ENCODE measurements at regions not wholly inside any gene's neighbourhood (a gene's known extent, or its start where the extent isn't known, plus 50 kb on each side); places are given as distances from the start of the nearest gene placed in this dataset.
A peak's percentile ranks its signal among the peaks of the same experiment; 100 is the strongest.

DNA sequence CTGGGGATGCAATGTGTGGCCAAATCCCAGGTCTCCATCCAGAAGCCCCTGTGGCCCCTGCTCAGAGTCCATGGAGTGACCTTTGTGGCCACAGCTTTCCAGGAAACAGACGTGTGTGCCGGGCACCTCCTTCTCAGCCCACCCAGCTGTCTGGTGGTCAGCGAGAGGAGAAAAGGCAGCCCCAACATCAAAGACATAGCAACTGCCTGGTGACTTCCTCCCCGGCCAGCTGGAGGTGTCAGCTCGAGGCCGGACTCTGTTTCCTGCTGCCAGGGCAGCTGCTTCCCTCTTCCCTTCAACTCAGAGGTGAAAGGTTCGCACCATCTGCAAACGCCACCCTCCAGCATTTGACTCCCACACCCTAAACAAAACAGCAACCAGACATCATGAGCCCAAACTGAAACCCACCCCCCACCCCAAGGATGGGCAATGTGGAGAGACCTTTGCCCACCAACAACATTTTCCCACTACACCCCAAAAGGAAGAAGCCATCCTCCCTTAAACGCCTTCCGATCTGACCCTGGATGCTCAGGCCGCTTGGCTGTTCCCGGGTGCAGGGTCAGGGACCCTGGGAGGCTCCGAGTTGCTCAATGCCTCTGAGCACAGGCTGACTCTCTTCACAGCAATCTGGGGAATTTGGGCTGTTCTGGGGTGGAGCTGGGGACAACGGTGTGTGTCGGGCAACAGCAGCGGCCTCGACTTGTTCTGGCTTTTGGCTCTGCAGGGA, 162.3 kb downstream of the PSMG1 start:
- peak overlapping the region; percentile 2 to 44 for H3K27ac ChIP-seq
- intact Hi-C loops (cut with DNase I; ENCODE audit: low total_unique reads), result no loop called here
- DNase-seq, result peak in 1 of 2 donors; percentile 46

DNA sequence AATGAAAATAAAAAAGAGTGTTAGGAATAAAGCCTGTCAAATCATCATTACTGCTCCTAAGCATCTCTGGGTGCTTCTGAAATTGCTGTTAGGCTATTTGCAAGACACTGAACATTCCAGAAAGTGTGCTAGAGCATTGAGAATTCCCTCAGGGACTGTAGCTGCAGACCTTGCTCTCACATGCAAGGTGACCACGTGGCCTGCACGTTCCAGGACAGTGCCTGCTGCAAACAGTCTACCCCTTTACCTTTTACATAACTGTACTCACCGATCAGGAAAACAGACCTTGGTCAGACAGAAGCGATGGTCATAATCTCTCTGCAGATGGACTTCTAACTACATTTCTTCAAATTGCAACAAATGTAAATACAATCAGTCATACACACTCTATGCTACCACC, 164.5 kb downstream of the PSMG1 start:
- Histone ChIP-seq H3K36me3 (no peaks in the 10 kb centered on the region), H3K27me3 (no peaks in the 10 kb centered on the region), H3K4me1 (peaks cover 4 to 7% of the 10 kb centered on the region in 2 donors), H3K9me3 (no peaks in the 10 kb centered on the region), H3K4me3 (no peak overlapping the region), H3K27ac (no peak overlapping the region)
- TF ChIP-seq POLR2A (IDR thresholded peaks at IDR 0.05), result no peak
- TF ChIP-seq, protein P1, sequence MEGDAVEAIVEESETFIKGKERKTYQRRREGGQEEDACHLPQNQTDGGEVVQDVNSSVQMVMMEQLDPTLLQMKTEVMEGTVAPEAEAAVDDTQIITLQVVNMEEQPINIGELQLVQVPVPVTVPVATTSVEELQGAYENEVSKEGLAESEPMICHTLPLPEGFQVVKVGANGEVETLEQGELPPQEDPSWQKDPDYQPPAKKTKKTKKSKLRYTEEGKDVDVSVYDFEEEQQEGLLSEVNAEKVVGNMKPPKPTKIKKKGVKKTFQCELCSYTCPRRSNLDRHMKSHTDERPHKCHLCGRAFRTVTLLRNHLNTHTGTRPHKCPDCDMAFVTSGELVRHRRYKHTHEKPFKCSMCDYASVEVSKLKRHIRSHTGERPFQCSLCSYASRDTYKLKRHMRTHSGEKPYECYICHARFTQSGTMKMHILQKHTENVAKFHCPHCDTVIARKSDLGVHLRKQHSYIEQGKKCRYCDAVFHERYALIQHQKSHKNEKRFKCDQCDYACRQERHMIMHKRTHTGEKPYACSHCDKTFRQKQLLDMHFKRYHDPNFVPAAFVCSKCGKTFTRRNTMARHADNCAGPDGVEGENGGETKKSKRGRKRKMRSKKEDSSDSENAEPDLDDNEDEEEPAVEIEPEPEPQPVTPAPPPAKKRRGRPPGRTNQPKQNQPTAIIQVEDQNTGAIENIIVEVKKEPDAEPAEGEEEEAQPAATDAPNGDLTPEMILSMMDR (IDR thresholded peaks at IDR 0.05), result no peak
- intact Hi-C loops (cut with DNase I; ENCODE audit: low total_unique reads), result no loop called here
- DNase-seq, result no peak

More for the DNA sequence above, 162.3 kb downstream of the PSMG1 start:
- Histone ChIP-seq H3K36me3 (no peaks in the 10 kb centered on the region), H3K27me3 (no peaks in the 10 kb centered on the region), H3K4me1 (peaks cover 4 to 7% of the 10 kb centered on the region in 2 donors), H3K4me3 (no peak overlapping the region), H3K9me3 (no peaks in the 10 kb centered on the region)
- no peak for TF ChIP-seq POLR2A (IDR thresholded peaks at IDR 0.05)
- TF ChIP-seq, protein P1 (IDR thresholded peaks at IDR 0.05), result no peak

DNA sequence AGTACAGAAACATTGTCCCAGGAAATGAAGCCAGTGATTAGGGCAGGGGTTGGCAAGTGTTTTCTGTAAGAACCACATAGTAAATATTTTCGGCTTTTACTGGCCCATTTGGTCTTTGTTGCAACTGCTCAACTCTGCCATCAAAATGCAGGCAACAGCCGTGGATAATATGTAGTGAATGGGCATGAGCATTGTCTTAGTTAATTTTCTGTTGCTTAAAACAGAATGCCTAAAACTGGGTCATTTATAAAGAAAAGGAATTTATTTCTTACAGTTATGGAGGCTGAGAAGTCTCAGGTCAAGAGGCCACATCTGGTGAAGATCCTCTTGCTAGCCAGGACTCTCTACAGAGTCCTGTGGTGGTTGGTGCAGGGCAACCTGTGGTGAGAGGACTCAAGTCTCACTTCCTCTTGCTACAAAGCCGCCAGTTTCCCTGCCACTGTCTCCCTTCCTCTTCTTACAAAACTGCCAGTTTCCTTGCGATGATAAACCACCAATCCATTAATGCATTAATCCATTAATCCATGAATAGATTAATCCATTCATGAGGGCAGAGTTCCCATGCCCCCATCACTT, 166.4 kb downstream of the PSMG1 start:
- intact Hi-C loops (cut with DNase I; ENCODE audit: low total_unique reads), result no loop called here
- DNase-seq, result no peak
- TF ChIP-seq POLR2A (IDR thresholded peaks at IDR 0.05), result no peak
- TF ChIP-seq, protein P1 (IDR thresholded peaks at IDR 0.05), result no peak

DNA sequence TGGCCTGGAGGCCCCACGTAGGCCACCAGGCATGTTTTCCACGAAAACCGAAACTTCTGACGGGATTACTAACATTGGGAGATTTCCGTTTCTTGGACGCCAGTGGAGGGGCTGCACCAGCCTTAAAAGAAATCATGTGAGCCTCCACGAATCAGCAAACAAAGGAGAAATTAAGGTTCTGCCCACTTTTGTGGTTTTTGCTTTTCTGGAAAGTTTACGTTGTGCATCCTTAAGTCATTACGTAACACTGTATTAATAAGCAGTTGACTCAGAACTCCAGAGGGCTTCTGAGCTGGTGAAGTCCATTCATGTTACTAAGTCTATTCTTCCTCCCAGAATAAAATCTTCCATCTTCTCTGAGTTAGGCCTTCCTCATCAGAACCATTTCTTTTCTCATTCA, 168.5 kb downstream of the PSMG1 start:
- Histone ChIP-seq H3K4me3 (no peak overlapping the region), H3K27me3 (no peaks in the 10 kb centered on the region), H3K36me3 (no peaks in the 10 kb centered on the region), H3K27ac (no peak overlapping the region), H3K9me3 (no peaks in the 10 kb centered on the region), H3K4me1 (no peaks in the 10 kb centered on the region)
- TF ChIP-seq POLR2A (IDR thresholded peaks at IDR 0.05), result no peak
- TF ChIP-seq, protein P1 (IDR thresholded peaks at IDR 0.05), result no peak
- intact Hi-C loops (cut with DNase I; ENCODE audit: low total_unique reads), result no loop called here
- no peak for DNase-seq

More for the DNA sequence above, 166.4 kb downstream of the PSMG1 start:
- H3K36me3 ChIP-seq, result no peaks in the 10 kb centered on the region
- no peaks in the 10 kb centered on the region for H3K27me3 ChIP-seq
- no peaks in the 10 kb centered on the region for H3K9me3 ChIP-seq
- peaks cover 0 to 7% of the 10 kb centered on the region in 2 donors for H3K4me1 ChIP-seq
- no peak overlapping the region for H3K27ac ChIP-seq
- no peak overlapping the region for H3K4me3 ChIP-seq
